ENCODE measurements at regions not wholly inside any gene's neighbourhood (a gene's known extent, or its start where the extent isn't known, plus 50 kb on each side); places are given as distances from the start of the nearest gene placed in this dataset.

- TF ChIP-seq CTCF (IDR thresholded peaks at IDR 0.05) (no peak), POLR2A (IDR thresholded peaks at IDR 0.05) (no peak)
Measured at GRCh38 chr20:20881808-20882207, 169.4 kb upstream of the RALGAPA2 start.

Data from adrenal gland (tissue), 5 donors.